Lower leg skin (tissue), 4 donors: ENCODE measurements at regions not wholly inside any gene's neighbourhood (a gene's known extent, or its start where the extent isn't known, plus 50 kb on each side); places are given as distances from the start of the nearest gene placed in this dataset.

Experiments
- DNase-seq, 2 donors: peaks; one replicate each; pipeline ENCODE4 v3.0.0-alpha.2; 2019; ENCODE audit warnings: low spot score in 2 of 2
- H3K4me3 ChIP-seq: fragments of 200-600 bp; sonication (generic); 2 replicates; pipeline ENCODE4 v1.5.1; 2017; ENCODE audit warnings: mild to moderate bottlenecking, low read depth; ENCODE audit not compliant: poor library complexity, severe bottlenecking
- POLR2A ChIP-seq, 2 donors: fragments of 450-650 bp; IDR thresholded peaks; one replicate each; pipeline ENCODE4 v1.6.1; 2016 to 2017; ENCODE audit warnings: antibody characterized with exemption in 2 of 2, mild to moderate bottlenecking in 1 of 2, moderate library complexity in 1 of 2
- WGBS, 2 donors: methylation state at CpG; one replicate each; pipeline ENCODE4 v1.1.5; 2018; 5-methylcytosine and 5-hydroxymethylcytosine counted together
- intact Hi-C: fragments of 100-400 bp; cut with DNase I; formaldehyde crosslinking; loops from one replicate; pipeline ENCODE4 v1.15.0; 2023; ENCODE audit warnings: low total_unique reads
- TF ChIP-seq, protein P1 (sequence below), 3 donors: fragments of 450-650 bp; IDR thresholded peaks; one replicate each; pipeline ENCODE4 v1.5.1; 2016; ENCODE audit warnings: antibody characterized with exemption in 3 of 3, mild to moderate bottlenecking in 3 of 3, moderate library complexity in 2 of 3

DNA sequence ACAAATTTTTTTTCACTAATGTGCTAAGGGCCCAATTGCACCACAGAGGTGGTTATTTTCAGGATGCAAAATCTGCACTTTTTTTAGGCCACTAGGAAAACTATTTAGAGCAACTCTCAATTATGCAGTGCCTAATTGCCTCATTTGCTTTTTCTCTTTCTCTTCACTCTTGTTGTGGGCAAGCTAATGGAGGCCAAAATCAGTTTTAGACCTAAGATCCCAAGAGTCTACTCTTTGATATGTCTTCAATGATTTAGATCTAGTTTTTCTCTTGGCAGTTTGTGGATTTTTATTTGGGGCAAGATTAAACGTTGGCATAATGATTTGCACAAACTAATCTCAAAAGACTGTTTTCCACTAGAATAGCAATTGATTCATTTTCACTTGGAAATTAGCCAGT is 1996.9 kb downstream of the LRRC4C start:
- no peak for TF ChIP-seq POLR2A (IDR thresholded peaks at IDR 0.05)
- TF ChIP-seq, protein P1, sequence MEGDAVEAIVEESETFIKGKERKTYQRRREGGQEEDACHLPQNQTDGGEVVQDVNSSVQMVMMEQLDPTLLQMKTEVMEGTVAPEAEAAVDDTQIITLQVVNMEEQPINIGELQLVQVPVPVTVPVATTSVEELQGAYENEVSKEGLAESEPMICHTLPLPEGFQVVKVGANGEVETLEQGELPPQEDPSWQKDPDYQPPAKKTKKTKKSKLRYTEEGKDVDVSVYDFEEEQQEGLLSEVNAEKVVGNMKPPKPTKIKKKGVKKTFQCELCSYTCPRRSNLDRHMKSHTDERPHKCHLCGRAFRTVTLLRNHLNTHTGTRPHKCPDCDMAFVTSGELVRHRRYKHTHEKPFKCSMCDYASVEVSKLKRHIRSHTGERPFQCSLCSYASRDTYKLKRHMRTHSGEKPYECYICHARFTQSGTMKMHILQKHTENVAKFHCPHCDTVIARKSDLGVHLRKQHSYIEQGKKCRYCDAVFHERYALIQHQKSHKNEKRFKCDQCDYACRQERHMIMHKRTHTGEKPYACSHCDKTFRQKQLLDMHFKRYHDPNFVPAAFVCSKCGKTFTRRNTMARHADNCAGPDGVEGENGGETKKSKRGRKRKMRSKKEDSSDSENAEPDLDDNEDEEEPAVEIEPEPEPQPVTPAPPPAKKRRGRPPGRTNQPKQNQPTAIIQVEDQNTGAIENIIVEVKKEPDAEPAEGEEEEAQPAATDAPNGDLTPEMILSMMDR (IDR thresholded peaks at IDR 0.05) = no peak
- no peak overlapping the region for H3K4me3 ChIP-seq
- no peak for DNase-seq
- intact Hi-C loops = no loop called here
- WGBS, 2 donors = 20 to 21% methylated on average over 1 of the region's 1 CpG

- intact Hi-C loops = no loop called here
- H3K4me3 ChIP-seq = no peak overlapping the region
- no peak for DNase-seq
- no peak for TF ChIP-seq POLR2A (IDR thresholded peaks at IDR 0.05)
- TF ChIP-seq, protein P1 (IDR thresholded peaks at IDR 0.05) = no peak
- WGBS, 2 donors = 30 to 50% methylated on average over 1 of the region's 1 CpG
These were observed 1998.4 kb downstream of the LRRC4C start for GRCh38 chr11:39461066-39461465.

GRCh38 chr11:39459606-39460005 is 1999.8 kb downstream of the LRRC4C start:
- intact Hi-C loops = no loop called here
- no peak for TF ChIP-seq POLR2A (IDR thresholded peaks at IDR 0.05)
- TF ChIP-seq, protein P1 (IDR thresholded peaks at IDR 0.05) = no peak
- no peak for DNase-seq
- WGBS, 2 donors = 79 to 81% methylated on average over 6 of the region's 6 CpGs
- no peak overlapping the region for H3K4me3 ChIP-seq

DNA sequence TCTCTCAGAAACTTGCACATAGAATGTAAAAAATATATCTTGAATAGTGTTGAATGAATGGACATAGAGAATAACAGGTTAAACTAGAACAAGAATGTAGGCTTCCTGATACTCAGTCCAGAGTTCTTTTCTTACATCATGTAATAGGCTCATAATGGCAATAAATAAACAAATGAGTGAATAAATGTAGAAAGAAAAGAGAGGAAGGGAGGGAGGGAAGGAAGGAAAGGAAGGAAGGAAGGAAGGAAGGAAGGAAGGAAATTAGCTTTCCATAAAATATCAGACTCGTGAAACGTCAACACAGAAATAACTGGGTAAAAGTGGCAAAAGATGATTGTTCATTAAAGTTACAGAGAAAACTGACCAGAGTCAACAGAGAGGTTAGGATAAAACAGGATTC is 2001.0 kb downstream of the LRRC4C start:
- intact Hi-C loops = no loop called here
- 69% methylated on average over 2 of the region's 2 CpGs for WGBS, 2 donors
- TF ChIP-seq, protein P1 (IDR thresholded peaks at IDR 0.05) = no peak
- no peak for TF ChIP-seq POLR2A (IDR thresholded peaks at IDR 0.05)
- no peak for DNase-seq
- no peak overlapping the region for H3K4me3 ChIP-seq

DNA sequence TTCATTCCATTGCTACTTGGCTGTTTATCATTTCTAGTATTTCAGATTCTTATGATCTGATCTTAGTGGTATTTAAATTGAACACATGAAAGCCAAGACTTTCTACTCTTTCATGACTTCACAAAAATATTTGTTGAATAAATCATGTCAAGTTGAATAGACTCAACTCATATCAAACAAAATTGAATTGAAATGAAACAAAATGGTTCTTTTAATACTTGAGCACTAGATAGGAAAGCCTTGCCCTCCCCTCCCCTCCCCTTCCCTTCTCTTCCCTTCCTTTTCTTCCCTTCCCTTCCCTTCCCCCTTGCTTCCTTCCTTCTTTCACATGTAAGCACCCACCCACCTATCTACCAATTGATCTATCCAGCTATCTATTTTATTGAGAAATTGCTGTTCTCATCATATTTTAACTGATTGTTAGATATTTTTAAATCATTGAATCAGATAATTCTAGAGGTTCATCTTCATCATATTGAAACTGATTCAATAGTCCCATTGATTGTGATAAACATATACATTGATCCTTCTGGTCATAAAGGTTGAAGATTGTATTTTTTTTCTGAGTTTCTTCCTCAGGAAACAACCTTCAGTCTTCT is 2015.9 kb downstream of the LRRC4C start:
- no peak for DNase-seq
- H3K4me3 ChIP-seq = no peak overlapping the region
- TF ChIP-seq POLR2A (IDR thresholded peaks at IDR 0.05) = no peak
- TF ChIP-seq, protein P1 (IDR thresholded peaks at IDR 0.05) = no peak
- intact Hi-C loops = no loop called here

GRCh38 chr11:39442177-39442576 is 2017.3 kb downstream of the LRRC4C start:
- intact Hi-C loops = no loop called here
- TF ChIP-seq POLR2A (IDR thresholded peaks at IDR 0.05) = no peak
- TF ChIP-seq, protein P1 (IDR thresholded peaks at IDR 0.05) = no peak
- DNase-seq = no peak
- no peak overlapping the region for H3K4me3 ChIP-seq
- WGBS, 2 donors = 90 to 93% methylated on average over 16 to 18 of the region's 20 CpGs
